ENCODE measurements at regions not wholly inside any gene's neighbourhood (a gene's known extent, or its start where the extent isn't known, plus 50 kb on each side); places are given as distances from the start of the nearest gene placed in this dataset.

- no peak for TF ChIP-seq CTCF (IDR thresholded peaks at IDR 0.05)
- H3K4me3 ChIP-seq, result no peak overlapping the region
- DNase-seq (ENCODE audit: low spot score), result no peak
- no peaks in the 10 kb centered on the region for H3K9me3 ChIP-seq
- no peaks in the 10 kb centered on the region for H3K4me1 ChIP-seq (ENCODE audit: control insufficient read depth in 1 of 2, low read depth in 2 of 2)
- no peak overlapping the region for H3K27ac ChIP-seq
- H3K27me3 ChIP-seq (replicated peaks; ENCODE audit: insufficient read depth), result no peaks in the 10 kb centered on the region
- H3K36me3 ChIP-seq, result no peaks in the 10 kb centered on the region
- no peak for ATAC-seq (ENCODE audit: insufficient number of reproducible peaks, low FRiP score, low read depth)
These were observed 387.7 kb upstream of the IRX4 start for GRCh38 chr5:2270467-2270866.

DNA sequence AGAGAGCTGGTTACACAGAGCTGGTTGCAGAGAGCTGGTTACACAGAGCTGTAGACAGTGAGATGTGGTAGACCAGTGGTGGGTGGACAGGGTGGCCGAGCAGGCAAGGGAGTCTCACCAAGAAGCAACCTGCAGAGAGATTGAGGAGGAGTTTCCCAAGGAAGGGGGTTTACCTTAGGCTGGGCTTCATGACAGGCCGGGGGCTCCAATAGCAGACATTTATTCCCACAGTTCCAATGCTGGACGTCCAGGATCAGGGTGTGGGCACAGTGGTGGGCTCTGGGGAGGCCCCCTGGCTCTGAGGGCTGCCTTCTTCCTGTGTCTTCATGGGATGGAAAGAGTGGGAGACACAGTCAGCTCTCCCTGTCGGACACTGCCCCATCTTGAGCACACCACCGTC lies 386.9 kb upstream of the IRX4 start:
- Histone ChIP-seq H3K9me3 (no peaks in the 10 kb centered on the region), H3K27me3 (replicated peaks; ENCODE audit: insufficient read depth) (no peaks in the 10 kb centered on the region), H3K36me3 (no peaks in the 10 kb centered on the region), H3K27ac (no peak overlapping the region), H3K4me1 (ENCODE audit: control insufficient read depth in 1 of 2, low read depth in 2 of 2) (no peaks in the 10 kb centered on the region), H3K4me3 (no peak overlapping the region)
- DNase-seq (ENCODE audit: low spot score), result no peak
- no peak for ATAC-seq (ENCODE audit: insufficient number of reproducible peaks, low FRiP score, low read depth)
- no peak for TF ChIP-seq CTCF (IDR thresholded peaks at IDR 0.05)

- Histone ChIP-seq H3K4me3 (no peak overlapping the region), H3K27me3 (replicated peaks; ENCODE audit: insufficient read depth) (no peaks in the 10 kb centered on the region), H3K4me1 (ENCODE audit: control insufficient read depth in 1 of 2, low read depth in 2 of 2) (no peaks in the 10 kb centered on the region), H3K27ac (no peak overlapping the region), H3K36me3 (no peaks in the 10 kb centered on the region), H3K9me3 (no peaks in the 10 kb centered on the region)
- TF ChIP-seq CTCF (IDR thresholded peaks at IDR 0.05), result no peak
- ATAC-seq (ENCODE audit: insufficient number of reproducible peaks, low FRiP score, low read depth) (no peak), DNase-seq (ENCODE audit: low spot score) (no peak)
These were observed 385.3 kb upstream of the IRX4 start for GRCh38 chr5:2267991-2268390.

DNA sequence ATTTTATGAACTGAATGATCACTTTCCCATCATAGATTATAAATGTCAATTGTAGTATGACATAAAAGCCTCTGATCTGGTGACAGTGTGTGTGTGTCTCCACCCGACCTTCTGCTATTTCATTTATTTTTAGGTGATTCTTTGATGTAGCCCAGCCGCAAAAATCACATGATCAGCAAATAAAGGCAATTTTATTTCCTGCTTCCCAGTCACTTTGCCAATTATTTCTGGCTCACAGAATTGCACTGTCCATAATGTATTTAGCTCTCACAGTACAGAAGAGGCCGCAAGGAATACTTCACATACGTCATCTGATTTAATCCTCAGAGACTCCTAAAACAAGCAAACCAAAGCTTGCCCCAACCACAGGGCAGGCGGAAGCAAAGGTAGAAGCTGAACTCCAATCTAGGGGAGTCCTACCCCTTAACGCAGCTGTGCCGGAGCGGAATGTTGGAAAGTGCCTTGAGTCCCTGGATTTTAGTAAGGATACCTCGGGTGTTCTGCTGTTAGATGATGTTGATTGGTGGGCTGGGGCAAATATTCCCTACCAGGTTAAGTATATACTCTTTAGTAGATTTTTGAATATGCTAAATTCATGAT lies 384.0 kb upstream of the IRX4 start:
- H3K27ac ChIP-seq, result no peak overlapping the region
- H3K4me1 ChIP-seq (ENCODE audit: control insufficient read depth in 1 of 2, low read depth in 2 of 2), result no peaks in the 10 kb centered on the region
- H3K36me3 ChIP-seq, result no peaks in the 10 kb centered on the region
- DNase-seq (ENCODE audit: low spot score), result no peak
- no peaks in the 10 kb centered on the region for H3K27me3 ChIP-seq (replicated peaks; ENCODE audit: insufficient read depth)
- no peak for ATAC-seq (ENCODE audit: insufficient number of reproducible peaks, low FRiP score, low read depth)
- no peak for TF ChIP-seq CTCF (IDR thresholded peaks at IDR 0.05)
- H3K9me3 ChIP-seq, result no peaks in the 10 kb centered on the region
- H3K4me3 ChIP-seq, result no peak overlapping the region

- no peak for DNase-seq (ENCODE audit: low spot score)
- TF ChIP-seq CTCF (IDR thresholded peaks at IDR 0.05), result no peak
- Histone ChIP-seq H3K4me3 (no peak overlapping the region), H3K27ac (no peak overlapping the region), H3K4me1 (ENCODE audit: control insufficient read depth in 1 of 2, low read depth in 2 of 2) (no peaks in the 10 kb centered on the region), H3K36me3 (no peaks in the 10 kb centered on the region), H3K9me3 (no peaks in the 10 kb centered on the region), H3K27me3 (replicated peaks; ENCODE audit: insufficient read depth) (no peaks in the 10 kb centered on the region)
- ATAC-seq (ENCODE audit: insufficient number of reproducible peaks, low FRiP score, low read depth), result no peak
These were observed 382.6 kb upstream of the IRX4 start for GRCh38 chr5:2265341-2265740.
